Brain microvascular endothelial cell (primary cell): ENCODE measurements at regions not wholly inside any gene's neighbourhood (a gene's known extent, or its start where the extent isn't known, plus 50 kb on each side); places are given as distances from the start of the nearest gene placed in this dataset.

Source experiments
- DNase-seq: peaks from one replicate; pipeline ENCODE4 v3.0.0-alpha.2; 2020
- H3K27ac ChIP-seq: fragments of 250-450 bp; sonication (Bioruptor Pico); 2 replicates; pipeline ENCODE4 v1.5.1; 2020; ENCODE audit warnings: mild to moderate bottlenecking, moderate library complexity
- H3K27me3 ChIP-seq: fragments of 250-450 bp; sonication (Bioruptor Pico); replicated peaks from 2 replicates; pipeline ENCODE4 v1.5.1; 2020; ENCODE audit warnings: mild to moderate bottlenecking
- H3K36me3 ChIP-seq: fragments of 250-450 bp; sonication (Bioruptor Pico); replicated peaks from 2 replicates; pipeline ENCODE4 v1.5.1; 2020; ENCODE audit warnings: mild to moderate bottlenecking
- H3K4me3 ChIP-seq: 2 replicates; pipeline ENCODE4 v1.5.1; 2011; ENCODE audit warnings: low read depth, mild to moderate bottlenecking, control low read depth, low read length, moderate library complexity
- CTCF ChIP-seq: IDR thresholded peaks from 2 replicates; pipeline ENCODE4 v1.5.1; 2011; ENCODE audit warnings: low read depth, mild to moderate bottlenecking, moderate library complexity, low read length, control low read depth, inconsistent platforms; ENCODE audit errors: missing control alignments
- in situ Hi-C: cut with HindIII; loops from 2 replicates; pipeline ENCODE4 v1.10.0; 2017; ENCODE audit warnings: low sequenced_read_pairs, low pct_ligation_motif_present

- Histone ChIP-seq H3K4me3 (no peak overlapping the region), H3K27ac (no peak overlapping the region), H3K36me3 (no peaks in the 10 kb centered on the region), H3K27me3 (no peaks in the 10 kb centered on the region)
- in situ Hi-C loops, result no loop called here
- TF ChIP-seq CTCF, result no peak
- no peak for DNase-seq
Measured at GRCh38 chr6:82772851-82773717, 292.6 kb downstream of the UBE3D start.

- TF ChIP-seq CTCF, result no peak
- no peak for DNase-seq
- Histone ChIP-seq H3K27me3 (no peaks in the 10 kb centered on the region), H3K27ac (no peak overlapping the region), H3K4me3 (no peak overlapping the region), H3K36me3 (no peaks in the 10 kb centered on the region)
- in situ Hi-C loops, result no loop called here
Measured at GRCh38 chr6:82775361-82775760, 290.3 kb downstream of the UBE3D start.

GRCh38 chr6:82775981-82776380 lies 289.7 kb downstream of the UBE3D start:
- H3K36me3 ChIP-seq, result no peaks in the 10 kb centered on the region
- in situ Hi-C loops, result no loop called here
- no peaks in the 10 kb centered on the region for H3K27me3 ChIP-seq
- H3K27ac ChIP-seq, result no peak overlapping the region
- TF ChIP-seq CTCF, result no peak
- no peak overlapping the region for H3K4me3 ChIP-seq
- DNase-seq, result no peak

GRCh38 chr6:82779041-82779440 lies 286.6 kb downstream of the UBE3D start:
- no peaks in the 10 kb centered on the region for H3K36me3 ChIP-seq
- no peak overlapping the region for H3K4me3 ChIP-seq
- H3K27ac ChIP-seq, result no peak overlapping the region
- no peaks in the 10 kb centered on the region for H3K27me3 ChIP-seq
- no peak for TF ChIP-seq CTCF
- no peak for DNase-seq
- in situ Hi-C loops, result no loop called here

GRCh38 chr6:82780334-82780733 lies 285.3 kb downstream of the UBE3D start:
- DNase-seq, result no peak
- no peak overlapping the region for H3K4me3 ChIP-seq
- TF ChIP-seq CTCF, result no peak
- H3K27ac ChIP-seq, result no peak overlapping the region
- in situ Hi-C loops, result no loop called here
- no peaks in the 10 kb centered on the region for H3K36me3 ChIP-seq
- H3K27me3 ChIP-seq, result no peaks in the 10 kb centered on the region

- TF ChIP-seq CTCF, result no peak
- H3K27ac ChIP-seq, result no peak overlapping the region
- in situ Hi-C loops, result no loop called here
- H3K4me3 ChIP-seq, result no peak overlapping the region
- H3K36me3 ChIP-seq, result no peaks in the 10 kb centered on the region
- H3K27me3 ChIP-seq, result no peaks in the 10 kb centered on the region
- no peak for DNase-seq
Measured at GRCh38 chr6:82781620-82782204, 283.9 kb downstream of the UBE3D start.
